Endothelial cell of umbilical vein (primary cell): ENCODE measurements at regions not wholly inside any gene's neighbourhood (a gene's known extent, or its start where the extent isn't known, plus 50 kb on each side); places are given as distances from the start of the nearest gene placed in this dataset.

ENCODE experiments used
- BruUV-seq: library from RNA; stranded (reverse); fragments of 400-500 nt; replicated peaks from 2 replicates; lab custom pipeline; 2021; lab: Mats Ljungman, UMichigan
- CTCF ChIA-PET: fragments of 300-600, 350-600 bp; sonication (Branson Sonifier 250); formaldehyde crosslinking; loops from one replicate; lab custom pipeline; 2021; ENCODE audit warnings: antibody characterized with exemption, inconsistent platforms; lab: Charles Lee
- POLR2A ChIA-PET: fragments of 300-600, 350-600 bp; sonication (Branson Sonifier 250); formaldehyde crosslinking; loops from one replicate; lab custom pipeline; 2021; ENCODE audit warnings: antibody characterized with exemption, inconsistent platforms; lab: Charles Lee
- DNase-seq: peaks from one replicate; pipeline ENCODE4 v3.0.0-alpha.2; 2011; ENCODE audit warnings: low read depth, low spot score
- FAIRE-seq: peaks from 2 replicates; lab custom pipeline; 2011; peaks lifted over from hg19 to GRCh38; lab: Jason Lieb, UNC
- H2AFZ ChIP-seq: 2 replicates; pipeline ENCODE4 v1.6.0; 2012; ENCODE audit warnings: low read depth, low read length, control low read depth, inconsistent platforms
- H3K27ac ChIP-seq: 2 replicates; pipeline ENCODE4 v1.5.1; 2011; ENCODE audit warnings: low read depth, mild to moderate bottlenecking, control low read depth, low read length, moderate library complexity; ENCODE audit not compliant: insufficient read depth
- H3K27me3 ChIP-seq, 2 experiments: 2 replicates each; pipeline versions ENCODE4 v1.6.0 to v1.6.1; 2011; ENCODE audit warnings: low read length in 2 of 2, mixed read lengths in 1 of 2; ENCODE audit not compliant: control insufficient read depth in 2 of 2, insufficient read depth in 2 of 2
- H3K36me3 ChIP-seq, 2 experiments: 2 replicates in 1 of 2; 3 replicates in 1 of 2; pipeline ENCODE4 v1.5.1; 2011; ENCODE audit warnings: low read length in 2 of 2, mild to moderate bottlenecking in 1 of 2, moderate library complexity in 1 of 2; ENCODE audit not compliant: control insufficient read depth in 2 of 2, insufficient read depth in 2 of 2; ENCODE audit errors: extremely low read depth in 1 of 2
- H3K4me1 ChIP-seq: 3 replicates; pipeline ENCODE4 v1.5.1; 2011; ENCODE audit warnings: mild to moderate bottlenecking, low read length; ENCODE audit not compliant: control insufficient read depth, insufficient read depth; ENCODE audit errors: extremely low read depth
- H3K4me2 ChIP-seq: 2 replicates; pipeline ENCODE4 v1.6.1; 2011; ENCODE audit warnings: low read length, control low read depth, mixed read lengths; ENCODE audit not compliant: insufficient read depth
- H3K4me3 ChIP-seq, 3 experiments: fragments of 200-600 bp in 1 of 3; sonication (generic), shearing (Covaris generic) in 1 of 3; replicated peaks in 1 of 3; 2 replicates each; pipeline ENCODE4 v1.5.1; 2011 to 2016; ENCODE audit warnings: control low read depth in 3 of 3, low read length in 3 of 3, mild to moderate bottlenecking in 2 of 3, inconsistent platforms in 1 of 3, low read depth in 1 of 3, moderate library complexity in 1 of 3; ENCODE audit not compliant: insufficient read depth in 1 of 3
- H3K79me2 ChIP-seq: 2 replicates; pipeline ENCODE4 v1.6.0; 2012; ENCODE audit warnings: low read length, inconsistent platforms; ENCODE audit not compliant: control insufficient read depth, insufficient read depth
- H3K9ac ChIP-seq: replicated peaks from 2 replicates; pipeline ENCODE3; 2011; ENCODE audit warnings: low read length, control low read depth; ENCODE audit not compliant: insufficient read depth; ENCODE audit errors: extremely low read depth
- H3K9me1 ChIP-seq: replicated peaks from 3 replicates; pipeline ENCODE4 v1.6.0; 2011; ENCODE audit warnings: mild to moderate bottlenecking, low read length; ENCODE audit not compliant: control insufficient read depth, insufficient read depth; ENCODE audit errors: extremely low read depth
- H3K9me3 ChIP-seq: replicated peaks from 2 replicates; pipeline ENCODE4 v1.5.1; 2012; ENCODE audit warnings: low read length, inconsistent platforms; ENCODE audit not compliant: control insufficient read depth, insufficient read depth
- H4K20me1 ChIP-seq: replicated peaks from 2 replicates; pipeline ENCODE3; 2011; ENCODE audit warnings: mild to moderate bottlenecking, low read length; ENCODE audit not compliant: control insufficient read depth, insufficient read depth; ENCODE audit errors: extremely low read depth
- CTCF ChIP-seq, 2 donors: IDR thresholded peaks; 1 replicate in 1 of 2; 2 replicates in 1 of 2; pipeline ENCODE4 v1.5.1; 2011; ENCODE audit warnings: low read length in 2 of 2, mild to moderate bottlenecking in 2 of 2, moderate library complexity in 2 of 2, control low read depth in 1 of 2, inconsistent platforms in 1 of 2, low read depth in 1 of 2; ENCODE audit not compliant: insufficient read depth in 1 of 2; ENCODE audit errors: extremely low read depth in 1 of 2
- EZH2 ChIP-seq: IDR thresholded peaks from 2 replicates; pipeline ENCODE4 v1.6.1; 2012; ENCODE audit warnings: borderline replicate concordance, low read depth, mild to moderate bottlenecking, moderate library complexity, low read length, inconsistent platforms; ENCODE audit not compliant: severe bottlenecking
- FOS ChIP-seq: IDR thresholded peaks from 2 replicates; pipeline ENCODE4 v1.6.1; 2011; ENCODE audit warnings: mild to moderate bottlenecking, low read length, moderate library complexity, borderline replicate concordance; ENCODE audit not compliant: insufficient read depth
- GATA2 ChIP-seq: IDR thresholded peaks from 2 replicates; pipeline ENCODE4 v1.7.0; 2011; ENCODE audit warnings: low read depth, mild to moderate bottlenecking, moderate library complexity, mixed read lengths, low read length; ENCODE audit not compliant: insufficient read length, insufficient read depth
- JUN ChIP-seq: IDR thresholded peaks from 2 replicates; pipeline ENCODE4 v1.6.1; 2011; ENCODE audit warnings: borderline replicate concordance, low read depth; ENCODE audit not compliant: insufficient read length, insufficient read depth
- MAX ChIP-seq: IDR thresholded peaks from 2 replicates; pipeline ENCODE4 v1.6.1; 2011; ENCODE audit not compliant: insufficient read depth, insufficient read length
- MYC ChIP-seq: IDR thresholded peaks from one replicate; pipeline ENCODE4 v1.6.1; 2011; ENCODE audit warnings: mild to moderate bottlenecking, low read depth, low read length
- POLR2A ChIP-seq: IDR thresholded peaks from 2 replicates; pipeline ENCODE4 v1.6.1; 2012; ENCODE audit warnings: low read depth, mild to moderate bottlenecking, control low read depth, low read length
- POLR2AphosphoS5 ChIP-seq: IDR thresholded peaks from 2 replicates; pipeline ENCODE4 v1.6.1; 2012; ENCODE audit warnings: low read depth, mild to moderate bottlenecking, control low read depth, low read length, moderate library complexity; ENCODE audit not compliant: insufficient read depth
- dilution Hi-C: fragments of 300-500 bp; cut with MboI; formaldehyde crosslinking; loops from one replicate; pipeline ENCODE4 v1.15.0; 2019; ENCODE audit warnings: low sequenced_read_pairs; ENCODE audit not compliant: extremely low pct_ligation_motif_present
- intact Hi-C: fragments of 100-400 bp; cut with micrococcal nuclease; formaldehyde crosslinking; loops from one replicate; pipeline ENCODE4 v1.10.0; 2022

GRCh38 chr22:47624252-47625012 is 862.0 kb downstream of the TBC1D22A start:
- H3K4me1 ChIP-seq, result no peaks in the 10 kb centered on the region
- no peak for DNase-seq
- H3K4me3 ChIP-seq, result no peak overlapping the region
- dilution Hi-C loops (no loop called here), intact Hi-C loops (no loop called here)
- no peak overlapping the region for H2AFZ ChIP-seq
- no peak overlapping the region for H3K4me2 ChIP-seq
- no peaks in the 10 kb centered on the region for H3K79me2 ChIP-seq
- peaks cover 7% of the 10 kb centered on the region for H3K9me3 ChIP-seq
- no peaks in the 10 kb centered on the region for H3K27me3 ChIP-seq
- BruUV-seq, result no TSS peak
- no peak for TF ChIP-seq POLR2AphosphoS5
- H3K9me1 ChIP-seq, result no peaks in the 10 kb centered on the region
- FAIRE-seq, result no peak
- ChIA-PET CTCF (no interaction called here), POLR2A (no interaction called here)
- no peak overlapping the region for H3K9ac ChIP-seq
- no peak overlapping the region for H3K27ac ChIP-seq
- no peaks in the 10 kb centered on the region for H3K36me3 ChIP-seq
- H4K20me1 ChIP-seq, result no peaks in the 10 kb centered on the region

GRCh38 chr22:47623763-47624148 is 861.3 kb downstream of the TBC1D22A start:
- H3K4me2 ChIP-seq, result no peak overlapping the region
- no peak for FAIRE-seq
- no peak overlapping the region for H2AFZ ChIP-seq
- H3K9ac ChIP-seq, result no peak overlapping the region
- H3K4me1 ChIP-seq, result no peaks in the 10 kb centered on the region
- no peaks in the 10 kb centered on the region for H3K79me2 ChIP-seq
- H3K9me3 ChIP-seq, result peaks cover 7% of the 10 kb centered on the region
- no peak overlapping the region for H3K27ac ChIP-seq
- TF ChIP-seq CTCF (IDR thresholded peaks at IDR 0.05; ENCODE audit: extremely low read depth in 1 of 2, insufficient read depth in 1 of 2, low read depth in 1 of 2, low read length in 2 of 2) (no peak), JUN (no peak), EZH2 (no peak), GATA2 (no peak), POLR2AphosphoS5 (no peak), MYC (no peak), POLR2A (no peak), MAX (no peak), FOS (no peak)
- ChIA-PET POLR2A (no interaction called here), CTCF (no interaction called here)
- H4K20me1 ChIP-seq, result no peaks in the 10 kb centered on the region
- intact Hi-C loops (no loop called here), dilution Hi-C loops (no loop called here)
- BruUV-seq, result no TSS peak
- H3K27me3 ChIP-seq, result no peaks in the 10 kb centered on the region
- H3K9me1 ChIP-seq, result no peaks in the 10 kb centered on the region
- DNase-seq, result no peak
- no peak overlapping the region for H3K4me3 ChIP-seq
- no peaks in the 10 kb centered on the region for H3K36me3 ChIP-seq
